ENCODE measurements at regions not wholly inside any gene's neighbourhood (a gene's known extent, or its start where the extent isn't known, plus 50 kb on each side); places are given as distances from the start of the nearest gene placed in this dataset.

- Histone ChIP-seq H3K27me3 (ENCODE audit: insufficient read depth, low read length) (no peaks in the 10 kb centered on the region), H3K36me3 (ENCODE audit: control insufficient read depth in 1 of 2, insufficient read depth in 2 of 2, low read length in 2 of 2) (no peaks in the 10 kb centered on the region), H3K4me3 (replicated peaks in 1 of 2; ENCODE audit: low read depth in 1 of 2, low read length in 2 of 2) (no peak overlapping the region), H3K9me2 (ENCODE audit: insufficient read depth) (no peaks in the 10 kb centered on the region), H3K79me2 (ENCODE audit: insufficient read depth, low read length) (no peaks in the 10 kb centered on the region), H3K9ac (ENCODE audit: low read length) (no peak overlapping the region), H4K20me1 (ENCODE audit: insufficient read depth) (no peaks in the 10 kb centered on the region), H3K27ac (ENCODE audit: low read depth, low read length) (no peak overlapping the region), H2AFZ (ENCODE audit: low read depth, low read length, poor library complexity, severe bottlenecking) (no peak overlapping the region), H3K4me2 (ENCODE audit: low read length) (no peak overlapping the region), H3K4me1 (ENCODE audit: control insufficient read depth in 1 of 2, insufficient read depth in 2 of 2, low read length in 2 of 2) (no peaks in the 10 kb centered on the region), H3K9me3 (ENCODE audit: control insufficient read depth in 1 of 2, insufficient read depth in 1 of 2, low read depth in 1 of 2, low read length in 2 of 2) (no peaks in the 10 kb centered on the region)
- no peak for ATAC-seq
- ChIA-PET RAD21 (ENCODE audit: low non-redundant PET in 1 of 2, low total read pairs in 2 of 2, uncharacterized antibody in 2 of 2, unreplicated experiment in 2 of 2) (no interaction called here), POLR2A (no interaction called here), CTCF (no interaction called here)
- intact Hi-C loops (cut with micrococcal nuclease), result no loop called here
- TF ChIP-seq SP1 (IDR thresholded peaks at IDR 0.05; ENCODE audit: low read depth), result no peak
- no peak for TF ChIP-seq REST (IDR thresholded peaks at IDR 0.05; ENCODE audit: low read depth)
- TF ChIP-seq JUND (IDR thresholded peaks at IDR 0.05), result no peak
- TF ChIP-seq ELF1 (IDR thresholded peaks at IDR 0.05; ENCODE audit: borderline replicate concordance, low read depth), result no peak
- no peak for TF ChIP-seq EZH2phosphoT487 (IDR thresholded peaks at IDR 0.05; ENCODE audit: borderline replicate concordance)
- TF ChIP-seq POLR2AphosphoS5 (IDR thresholded peaks at IDR 0.05; ENCODE audit: low read depth, low read length), result no peak
- no peak for TF ChIP-seq ATF3 (IDR thresholded peaks at IDR 0.05)
- no peak for TF ChIP-seq POLR2A (IDR thresholded peaks at IDR 0.05; ENCODE audit: borderline replicate concordance, extremely low read depth, insufficient read depth, insufficient read length)
- no peak for TF ChIP-seq SIN3A (IDR thresholded peaks at IDR 0.05; ENCODE audit: low read depth)
- TF ChIP-seq ZNF274 (IDR thresholded peaks at IDR 0.05; ENCODE audit: low read depth, low read length), result no peak
- no peak for TF ChIP-seq SRF (IDR thresholded peaks at IDR 0.05; ENCODE audit: low read depth)
- TF ChIP-seq RAD21 (IDR thresholded peaks at IDR 0.05; ENCODE audit: low read depth), result no peak
- no peak for TF ChIP-seq EZH2 (IDR thresholded peaks at IDR 0.05)
- TF ChIP-seq EGR1 (IDR thresholded peaks at IDR 0.05; ENCODE audit: low read depth), result no peak
- no peak for TF ChIP-seq YY1 (IDR thresholded peaks at IDR 0.05; ENCODE audit: extremely low read depth, insufficient replicate concordance, low read depth, low read length)
- no peak for TF ChIP-seq CBX3 (IDR thresholded peaks at IDR 0.05; ENCODE audit: low read depth)
- no peak for TF ChIP-seq FOSL1 (IDR thresholded peaks at IDR 0.05; ENCODE audit: low read depth)
- TF ChIP-seq ZFX (IDR thresholded peaks at IDR 0.05), result no peak
- no peak for TF ChIP-seq CTCF (IDR thresholded peaks at IDR 0.05 in 2 of 3, conservative IDR thresholded peaks at IDR 0.05 in 1 of 3; ENCODE audit: borderline replicate concordance in 1 of 3, insufficient read depth in 1 of 3, low read depth in 2 of 3, low read length in 2 of 3)
- TF ChIP-seq MAX (IDR thresholded peaks at IDR 0.05), result no peak
- BruUV-seq (replicated peaks), result no TSS peak
- DNase-seq (ENCODE audit: low read depth, low spot score), result no peak
Measured at GRCh38 chr10:8334631-8335030, 280.1 kb downstream of the GATA3 start.

All from HCT116 (cell line).